ENCODE measurements at regions not wholly inside any gene's neighbourhood (a gene's known extent, or its start where the extent isn't known, plus 50 kb on each side); places are given as distances from the start of the nearest gene placed in this dataset.

- H3K9me3 ChIP-seq (ENCODE audit: control insufficient read depth in 1 of 2, low read length in 2 of 2) = no peaks in the 10 kb centered on the region
- no peaks in the 10 kb centered on the region for H3K4me1 ChIP-seq (ENCODE audit: control insufficient read depth in 1 of 2, insufficient read depth in 2 of 2, low read length in 2 of 2)
- no peak overlapping the region for H3K4me3 ChIP-seq (ENCODE audit: low read depth in 1 of 2, low read length in 2 of 2)
- no peak overlapping the region for H3K9ac ChIP-seq (ENCODE audit: low read depth in 1 of 2, low read length in 2 of 2)
- H3K27ac ChIP-seq (ENCODE audit: low read depth, low read length) = no peak overlapping the region
- H3K27me3 ChIP-seq (ENCODE audit: control insufficient read depth in 1 of 2, insufficient read depth in 2 of 2, low read length in 2 of 2) = no peaks in the 10 kb centered on the region
- no peaks in the 10 kb centered on the region for H3K36me3 ChIP-seq (ENCODE audit: control insufficient read depth in 1 of 2, insufficient read depth in 2 of 2, low read length in 2 of 2)
Observed at GRCh38 chr4:83174844-83175414, 60.4 kb upstream of the PLAC8 start.

GRCh38 chr4:83172371-83172770 lies 57.8 kb upstream of the PLAC8 start:
- H3K9ac ChIP-seq (ENCODE audit: low read depth in 1 of 2, low read length in 2 of 2) = no peak overlapping the region
- no peaks in the 10 kb centered on the region for H3K4me1 ChIP-seq (ENCODE audit: control insufficient read depth in 1 of 2, insufficient read depth in 2 of 2, low read length in 2 of 2)
- no peaks in the 10 kb centered on the region for H3K9me3 ChIP-seq (ENCODE audit: control insufficient read depth in 1 of 2, low read length in 2 of 2)
- no peak overlapping the region for H3K27ac ChIP-seq (ENCODE audit: low read depth, low read length)
- H3K36me3 ChIP-seq (ENCODE audit: control insufficient read depth in 1 of 2, insufficient read depth in 2 of 2, low read length in 2 of 2) = no peaks in the 10 kb centered on the region
- H3K4me3 ChIP-seq (ENCODE audit: low read depth in 1 of 2, low read length in 2 of 2) = no peak overlapping the region
- H3K27me3 ChIP-seq (ENCODE audit: control insufficient read depth in 1 of 2, insufficient read depth in 2 of 2, low read length in 2 of 2) = no peaks in the 10 kb centered on the region

- Histone ChIP-seq H3K4me1 (ENCODE audit: control insufficient read depth in 1 of 2, insufficient read depth in 2 of 2, low read length in 2 of 2) (no peaks in the 10 kb centered on the region), H3K27me3 (ENCODE audit: control insufficient read depth in 1 of 2, insufficient read depth in 2 of 2, low read length in 2 of 2) (no peaks in the 10 kb centered on the region), H3K9ac (ENCODE audit: low read depth in 1 of 2, low read length in 2 of 2) (no peak overlapping the region), H3K36me3 (ENCODE audit: control insufficient read depth in 1 of 2, insufficient read depth in 2 of 2, low read length in 2 of 2) (no peaks in the 10 kb centered on the region), H3K4me3 (ENCODE audit: low read depth in 1 of 2, low read length in 2 of 2) (no peak overlapping the region), H3K9me3 (ENCODE audit: control insufficient read depth in 1 of 2, low read length in 2 of 2) (no peaks in the 10 kb centered on the region), H3K27ac (ENCODE audit: low read depth, low read length) (no peak overlapping the region)
Observed at GRCh38 chr4:83171436-83172039, 57.0 kb upstream of the PLAC8 start.

- Histone ChIP-seq H3K9ac (ENCODE audit: low read depth in 1 of 2, low read length in 2 of 2) (no peak overlapping the region), H3K36me3 (ENCODE audit: control insufficient read depth in 1 of 2, insufficient read depth in 2 of 2, low read length in 2 of 2) (no peaks in the 10 kb centered on the region), H3K27ac (ENCODE audit: low read depth, low read length) (no peak overlapping the region), H3K27me3 (ENCODE audit: control insufficient read depth in 1 of 2, insufficient read depth in 2 of 2, low read length in 2 of 2) (no peaks in the 10 kb centered on the region), H3K9me3 (ENCODE audit: control insufficient read depth in 1 of 2, low read length in 2 of 2) (no peaks in the 10 kb centered on the region), H3K4me3 (ENCODE audit: low read depth in 1 of 2, low read length in 2 of 2) (no peak overlapping the region), H3K4me1 (ENCODE audit: control insufficient read depth in 1 of 2, insufficient read depth in 2 of 2, low read length in 2 of 2) (no peaks in the 10 kb centered on the region)
Observed at GRCh38 chr4:83170952-83171399, 56.4 kb upstream of the PLAC8 start.

Measured in duodenal mucosa (tissue), 2 donors.